ENCODE measurements at regions not wholly inside any gene's neighbourhood (a gene's known extent, or its start where the extent isn't known, plus 50 kb on each side); places are given as distances from the start of the nearest gene placed in this dataset.

DNA sequence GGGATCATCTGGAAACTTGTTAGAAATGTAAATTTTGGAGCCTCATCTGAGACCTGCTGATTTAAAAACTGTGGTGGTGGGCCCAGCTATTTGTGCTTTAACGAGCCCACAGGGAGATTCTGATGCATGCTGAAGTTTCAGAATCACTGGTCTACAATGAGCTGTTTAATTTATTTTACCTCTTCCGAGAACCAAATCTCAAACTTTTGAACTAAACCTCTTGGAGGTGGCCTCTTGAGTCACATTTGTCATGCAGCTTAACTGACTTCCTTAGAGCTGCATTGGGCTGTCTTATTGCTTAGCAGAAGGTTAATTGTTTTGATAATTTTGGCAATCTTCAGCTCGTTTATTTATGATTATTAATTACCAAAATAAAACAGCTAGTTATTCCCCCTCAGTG lies 112.1 kb upstream of the NPHP3 start:
- no peak for DNase-seq
- H3K27me3 ChIP-seq: no peaks in the 10 kb centered on the region
- H3K36me3 ChIP-seq: no peaks in the 10 kb centered on the region
- no peak overlapping the region for H3K27ac ChIP-seq
- TF ChIP-seq EP300 (IDR thresholded peaks at IDR 0.05) (no peak), POLR2A (IDR thresholded peaks at IDR 0.05) (no peak), POLR2AphosphoS5 (IDR thresholded peaks at IDR 0.05) (no peak)
- TF ChIP-seq, protein P1, sequence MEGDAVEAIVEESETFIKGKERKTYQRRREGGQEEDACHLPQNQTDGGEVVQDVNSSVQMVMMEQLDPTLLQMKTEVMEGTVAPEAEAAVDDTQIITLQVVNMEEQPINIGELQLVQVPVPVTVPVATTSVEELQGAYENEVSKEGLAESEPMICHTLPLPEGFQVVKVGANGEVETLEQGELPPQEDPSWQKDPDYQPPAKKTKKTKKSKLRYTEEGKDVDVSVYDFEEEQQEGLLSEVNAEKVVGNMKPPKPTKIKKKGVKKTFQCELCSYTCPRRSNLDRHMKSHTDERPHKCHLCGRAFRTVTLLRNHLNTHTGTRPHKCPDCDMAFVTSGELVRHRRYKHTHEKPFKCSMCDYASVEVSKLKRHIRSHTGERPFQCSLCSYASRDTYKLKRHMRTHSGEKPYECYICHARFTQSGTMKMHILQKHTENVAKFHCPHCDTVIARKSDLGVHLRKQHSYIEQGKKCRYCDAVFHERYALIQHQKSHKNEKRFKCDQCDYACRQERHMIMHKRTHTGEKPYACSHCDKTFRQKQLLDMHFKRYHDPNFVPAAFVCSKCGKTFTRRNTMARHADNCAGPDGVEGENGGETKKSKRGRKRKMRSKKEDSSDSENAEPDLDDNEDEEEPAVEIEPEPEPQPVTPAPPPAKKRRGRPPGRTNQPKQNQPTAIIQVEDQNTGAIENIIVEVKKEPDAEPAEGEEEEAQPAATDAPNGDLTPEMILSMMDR (IDR thresholded peaks at IDR 0.05): no peak
- no peaks in the 10 kb centered on the region for H3K4me1 ChIP-seq
- 58 to 75% methylated on average over 3 of the region's 3 CpGs for WGBS, 2 donors
- H3K4me3 ChIP-seq: no peak overlapping the region
- H3K9me3 ChIP-seq: no peaks in the 10 kb centered on the region
- intact Hi-C loops (cut with DNase I): no loop called here

DNA sequence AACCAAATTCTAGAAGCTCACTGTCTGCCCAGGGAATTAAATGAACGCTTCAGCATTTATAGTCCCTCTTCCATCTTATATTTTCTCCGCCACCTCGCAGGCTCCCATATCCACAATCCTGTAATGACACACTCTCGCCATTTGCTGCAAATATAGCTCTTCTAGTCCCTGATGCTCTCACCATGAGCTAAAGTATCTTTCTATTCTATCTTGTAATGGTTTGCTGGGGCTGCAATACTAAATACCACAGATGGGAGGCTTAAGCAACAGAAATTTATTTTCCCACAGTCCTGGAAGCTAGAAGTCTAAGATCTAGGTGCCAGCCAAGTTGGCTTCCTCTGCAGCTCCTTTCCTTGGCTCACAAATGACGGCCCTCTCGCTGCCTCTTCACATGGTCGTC lies 106.9 kb upstream of the NPHP3 start:
- Histone ChIP-seq H3K36me3 (no peaks in the 10 kb centered on the region), H3K27me3 (no peaks in the 10 kb centered on the region), H3K27ac (no peak overlapping the region), H3K4me1 (no peaks in the 10 kb centered on the region), H3K4me3 (no peak overlapping the region), H3K9me3 (no peaks in the 10 kb centered on the region)
- WGBS, 2 donors: 90% methylated on average over 7 of the region's 7 CpGs
- no peak for DNase-seq
- no peak for TF ChIP-seq EP300 (IDR thresholded peaks at IDR 0.05)
- TF ChIP-seq, protein P1 (IDR thresholded peaks at IDR 0.05): no peak
- no peak for TF ChIP-seq POLR2A (IDR thresholded peaks at IDR 0.05)
- TF ChIP-seq POLR2AphosphoS5 (IDR thresholded peaks at IDR 0.05): no peak
- intact Hi-C loops (cut with DNase I): no loop called here

DNA sequence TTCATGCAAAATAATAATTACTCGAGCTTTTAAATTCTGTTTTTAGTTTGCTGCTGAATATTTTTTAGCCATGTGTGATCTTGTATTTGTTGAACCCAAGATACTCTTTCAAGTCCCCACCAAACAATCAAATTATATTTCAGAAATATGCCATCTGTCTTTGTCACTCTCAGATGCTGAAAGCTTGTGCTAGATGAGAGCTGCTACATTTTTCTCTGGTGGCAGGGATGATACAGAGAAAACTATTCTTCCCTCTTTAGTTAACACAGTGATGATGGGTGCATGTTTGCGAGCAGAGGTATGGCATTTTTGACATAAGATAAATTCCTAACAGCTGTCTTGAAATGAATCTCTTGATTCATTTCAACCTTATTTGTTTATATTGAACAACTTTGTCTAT lies 100.6 kb upstream of the NPHP3 start:
- H3K9me3 ChIP-seq: no peaks in the 10 kb centered on the region
- 67 to 86% methylated on average over 2 of the region's 2 CpGs for WGBS, 2 donors
- no peak for DNase-seq
- TF ChIP-seq EP300 (IDR thresholded peaks at IDR 0.05): no peak
- TF ChIP-seq, protein P1 (IDR thresholded peaks at IDR 0.05): no peak
- TF ChIP-seq POLR2AphosphoS5 (IDR thresholded peaks at IDR 0.05): no peak
- TF ChIP-seq POLR2A (IDR thresholded peaks at IDR 0.05): no peak
- no peaks in the 10 kb centered on the region for H3K27me3 ChIP-seq
- no peak overlapping the region for H3K27ac ChIP-seq
- no peaks in the 10 kb centered on the region for H3K36me3 ChIP-seq
- H3K4me3 ChIP-seq: no peak overlapping the region
- intact Hi-C loops (cut with DNase I): no loop called here
- no peaks in the 10 kb centered on the region for H3K4me1 ChIP-seq

DNA sequence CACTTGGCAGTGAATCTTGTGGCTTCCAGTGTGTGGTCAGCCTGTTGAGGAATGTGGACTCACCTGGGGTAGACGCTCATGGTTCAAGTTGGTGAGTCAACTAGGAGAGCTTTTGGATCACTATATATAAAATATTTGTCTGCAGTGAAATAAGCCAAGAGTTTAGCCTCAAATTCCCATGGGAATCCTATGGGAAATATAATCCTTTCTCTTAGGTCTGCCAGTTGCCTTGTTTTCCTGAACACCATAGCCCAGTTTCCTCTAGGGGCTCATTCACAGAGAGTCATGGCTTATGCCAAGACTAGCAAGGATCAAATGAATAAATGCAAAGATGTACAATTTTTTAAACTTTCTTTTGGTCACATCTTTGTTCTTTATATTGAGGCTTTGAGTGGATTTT lies 100.1 kb upstream of the NPHP3 start:
- Histone ChIP-seq H3K36me3 (no peaks in the 10 kb centered on the region), H3K9me3 (no peaks in the 10 kb centered on the region), H3K4me3 (no peak overlapping the region), H3K4me1 (no peaks in the 10 kb centered on the region), H3K27ac (no peak overlapping the region), H3K27me3 (no peaks in the 10 kb centered on the region)
- no peak for TF ChIP-seq POLR2A (IDR thresholded peaks at IDR 0.05)
- TF ChIP-seq, protein P1 (IDR thresholded peaks at IDR 0.05): no peak
- TF ChIP-seq POLR2AphosphoS5 (IDR thresholded peaks at IDR 0.05): no peak
- intact Hi-C loops (cut with DNase I): no loop called here
- DNase-seq: no peak
- WGBS, 2 donors: 80 to 82% methylated on average over 1 of the region's 1 CpG

DNA sequence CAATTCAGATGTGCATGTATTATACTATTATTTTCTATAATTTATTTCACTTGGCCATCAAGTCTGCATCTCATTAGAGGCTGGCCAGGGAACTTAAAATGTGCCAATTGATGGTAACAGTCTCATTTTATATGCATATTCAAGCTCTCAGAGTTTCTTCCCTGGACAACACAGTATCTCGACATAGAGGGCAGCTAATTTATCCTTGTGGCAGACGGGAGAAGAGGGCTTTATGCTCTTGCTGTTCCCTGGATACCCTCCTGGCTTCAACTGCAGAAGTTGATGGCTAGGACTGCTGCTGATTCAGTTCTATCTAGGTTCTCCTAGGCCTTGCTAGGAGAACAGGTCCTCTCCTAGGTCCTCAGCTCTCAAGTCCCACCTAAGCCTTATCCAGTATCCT lies 99.1 kb upstream of the NPHP3 start:
- H3K9me3 ChIP-seq: no peaks in the 10 kb centered on the region
- intact Hi-C loops (cut with DNase I): no loop called here
- no peak overlapping the region for H3K4me3 ChIP-seq
- H3K27ac ChIP-seq: no peak overlapping the region
- DNase-seq: no peak
- H3K27me3 ChIP-seq: no peaks in the 10 kb centered on the region
- TF ChIP-seq, protein P1 (IDR thresholded peaks at IDR 0.05): no peak
- TF ChIP-seq EP300 (IDR thresholded peaks at IDR 0.05) (no peak), POLR2A (IDR thresholded peaks at IDR 0.05) (no peak), POLR2AphosphoS5 (IDR thresholded peaks at IDR 0.05) (no peak)
- H3K36me3 ChIP-seq: no peaks in the 10 kb centered on the region
- no peaks in the 10 kb centered on the region for H3K4me1 ChIP-seq
- WGBS, 2 donors: 78 to 85% methylated on average over 2 of the region's 2 CpGs

Data from sigmoid colon (tissue), 6 donors.